ENCODE measurements at regions not wholly inside any gene's neighbourhood (a gene's known extent, or its start where the extent isn't known, plus 50 kb on each side); places are given as distances from the start of the nearest gene placed in this dataset.

GRCh38 chr10:55002420-55002819 is 201.4 kb upstream of the PCDH15 start:
- H2AFZ ChIP-seq (ENCODE audit: insufficient read depth, low read length, poor library complexity): no peak overlapping the region
- no peak overlapping the region for H4K91ac ChIP-seq (ENCODE audit: low read depth, low read length)
- no peak overlapping the region for H3K9ac ChIP-seq (ENCODE audit: low read length)
- no peak for DNase-seq
- no peak overlapping the region for H2BK5ac ChIP-seq (ENCODE audit: low read depth, low read length, poor library complexity)
- H3K27me3 ChIP-seq (ENCODE audit: insufficient read depth, low read length): no peaks in the 10 kb centered on the region
- H3K4me3 ChIP-seq (ENCODE audit: low read depth, low read length): no peak overlapping the region
- H3K27ac ChIP-seq (ENCODE audit: low read depth, low read length): no peak overlapping the region
- no peak overlapping the region for H2BK120ac ChIP-seq (ENCODE audit: insufficient read depth, low read length, poor library complexity)
- H3K79me2 ChIP-seq (ENCODE audit: control insufficient read depth, insufficient read depth, low read length, poor library complexity): no peaks in the 10 kb centered on the region
- H2AK5ac ChIP-seq (ENCODE audit: low read length): no peak overlapping the region
- no peak overlapping the region for H3K14ac ChIP-seq (ENCODE audit: low read length)
- H2BK12ac ChIP-seq (ENCODE audit: low read length): no peak overlapping the region
- H4K12ac ChIP-seq (ENCODE audit: low read depth, low read length): no peak overlapping the region
- no peaks in the 10 kb centered on the region for H3K4me1 ChIP-seq (ENCODE audit: control insufficient read depth in 1 of 2, insufficient read depth in 2 of 2, low read length in 2 of 2)
- H3K18ac ChIP-seq (ENCODE audit: low read length): no peak overlapping the region
- no peak overlapping the region for H3K4me2 ChIP-seq (ENCODE audit: low read length)
- peaks cover 5% of the 10 kb centered on the region for H3K9me3 ChIP-seq (ENCODE audit: insufficient read depth, low read depth, low read length)
- H3K23ac ChIP-seq (ENCODE audit: low read length): no peak overlapping the region
- no peaks in the 10 kb centered on the region for H3K79me1 ChIP-seq (ENCODE audit: low read length)
- no peaks in the 10 kb centered on the region for H3K36me3 ChIP-seq (ENCODE audit: control insufficient read depth in 1 of 2, insufficient read depth in 2 of 2, low read length in 2 of 2)
- H4K8ac ChIP-seq (ENCODE audit: low read depth, low read length): no peak overlapping the region
- no peak overlapping the region for H3K4ac ChIP-seq (ENCODE audit: low read depth, low read length)

- no peaks in the 10 kb centered on the region for H3K79me1 ChIP-seq (ENCODE audit: low read length)
- no peak overlapping the region for H4K8ac ChIP-seq (ENCODE audit: low read depth, low read length)
- H3K27me3 ChIP-seq (ENCODE audit: insufficient read depth, low read length): no peaks in the 10 kb centered on the region
- no peak overlapping the region for H2AK5ac ChIP-seq (ENCODE audit: low read length)
- no peak overlapping the region for H2AFZ ChIP-seq (ENCODE audit: insufficient read depth, low read length, poor library complexity)
- no peak overlapping the region for H3K23ac ChIP-seq (ENCODE audit: low read length)
- no peak overlapping the region for H4K12ac ChIP-seq (ENCODE audit: low read depth, low read length)
- H3K9me3 ChIP-seq (ENCODE audit: insufficient read depth, low read depth, low read length): peaks cover 5% of the 10 kb centered on the region
- H2BK12ac ChIP-seq (ENCODE audit: low read length): no peak overlapping the region
- DNase-seq: no peak
- no peak overlapping the region for H4K91ac ChIP-seq (ENCODE audit: low read depth, low read length)
- H3K4me3 ChIP-seq (ENCODE audit: low read depth, low read length): no peak overlapping the region
- WGBS (ENCODE audit: extremely low coverage, insufficient coverage, insufficient read length): no CpG with 5 or more reads among the region's 1 CpG
- H3K36me3 ChIP-seq (ENCODE audit: control insufficient read depth in 1 of 2, insufficient read depth in 2 of 2, low read length in 2 of 2): no peaks in the 10 kb centered on the region
- H3K79me2 ChIP-seq (ENCODE audit: control insufficient read depth, insufficient read depth, low read length, poor library complexity): no peaks in the 10 kb centered on the region
- H3K4me2 ChIP-seq (ENCODE audit: low read length): no peak overlapping the region
- no peak overlapping the region for H3K27ac ChIP-seq (ENCODE audit: low read depth, low read length)
- H3K14ac ChIP-seq (ENCODE audit: low read length): no peak overlapping the region
- H3K4ac ChIP-seq (ENCODE audit: low read depth, low read length): no peak overlapping the region
- no peak overlapping the region for H3K18ac ChIP-seq (ENCODE audit: low read length)
- H2BK5ac ChIP-seq (ENCODE audit: low read depth, low read length, poor library complexity): no peak overlapping the region
- no peak overlapping the region for H2BK120ac ChIP-seq (ENCODE audit: insufficient read depth, low read length, poor library complexity)
- no peak overlapping the region for H3K9ac ChIP-seq (ENCODE audit: low read length)
- no peaks in the 10 kb centered on the region for H3K4me1 ChIP-seq (ENCODE audit: control insufficient read depth in 1 of 2, insufficient read depth in 2 of 2, low read length in 2 of 2)
These were observed 200.4 kb upstream of the PCDH15 start for GRCh38 chr10:55001422-55001821.

GRCh38 chr10:54993148-54993547 is 192.1 kb upstream of the PCDH15 start:
- H2BK12ac ChIP-seq (ENCODE audit: low read length): no peak overlapping the region
- no peak overlapping the region for H4K12ac ChIP-seq (ENCODE audit: low read depth, low read length)
- H3K18ac ChIP-seq (ENCODE audit: low read length): no peak overlapping the region
- H3K4me3 ChIP-seq (ENCODE audit: low read depth, low read length): no peak overlapping the region
- no peaks in the 10 kb centered on the region for H3K79me2 ChIP-seq (ENCODE audit: control insufficient read depth, insufficient read depth, low read length, poor library complexity)
- H3K14ac ChIP-seq (ENCODE audit: low read length): no peak overlapping the region
- no peak overlapping the region for H2AFZ ChIP-seq (ENCODE audit: insufficient read depth, low read length, poor library complexity)
- no peak overlapping the region for H3K23ac ChIP-seq (ENCODE audit: low read length)
- H4K91ac ChIP-seq (ENCODE audit: low read depth, low read length): no peak overlapping the region
- no peak overlapping the region for H3K4ac ChIP-seq (ENCODE audit: low read depth, low read length)
- H3K9me3 ChIP-seq (ENCODE audit: insufficient read depth, low read depth, low read length): peaks cover 2% of the 10 kb centered on the region
- H3K9ac ChIP-seq (ENCODE audit: low read length): no peak overlapping the region
- no peaks in the 10 kb centered on the region for H3K27me3 ChIP-seq (ENCODE audit: insufficient read depth, low read length)
- no peak overlapping the region for H2AK5ac ChIP-seq (ENCODE audit: low read length)
- no peak overlapping the region for H2BK120ac ChIP-seq (ENCODE audit: insufficient read depth, low read length, poor library complexity)
- no peak for DNase-seq
- no peak overlapping the region for H4K8ac ChIP-seq (ENCODE audit: low read depth, low read length)
- no peak overlapping the region for H3K4me2 ChIP-seq (ENCODE audit: low read length)
- H3K27ac ChIP-seq (ENCODE audit: low read depth, low read length): no peak overlapping the region
- no peaks in the 10 kb centered on the region for H3K36me3 ChIP-seq (ENCODE audit: control insufficient read depth in 1 of 2, insufficient read depth in 2 of 2, low read length in 2 of 2)
- no CpG with 5 or more reads among the region's 2 CpGs for WGBS (ENCODE audit: extremely low coverage, insufficient coverage, insufficient read length)
- H2BK5ac ChIP-seq (ENCODE audit: low read depth, low read length, poor library complexity): no peak overlapping the region
- no peaks in the 10 kb centered on the region for H3K4me1 ChIP-seq (ENCODE audit: control insufficient read depth in 1 of 2, insufficient read depth in 2 of 2, low read length in 2 of 2)
- H3K79me1 ChIP-seq (ENCODE audit: low read length): no peaks in the 10 kb centered on the region

- no peak overlapping the region for H4K91ac ChIP-seq (ENCODE audit: low read depth, low read length)
- H3K9ac ChIP-seq (ENCODE audit: low read length): no peak overlapping the region
- H3K36me3 ChIP-seq (ENCODE audit: control insufficient read depth in 1 of 2, insufficient read depth in 2 of 2, low read length in 2 of 2): no peaks in the 10 kb centered on the region
- WGBS (ENCODE audit: extremely low coverage, insufficient coverage, insufficient read length): no CpG with 5 or more reads among the region's 1 CpG
- peaks cover 2% of the 10 kb centered on the region for H3K9me3 ChIP-seq (ENCODE audit: insufficient read depth, low read depth, low read length)
- no peak overlapping the region for H3K4me3 ChIP-seq (ENCODE audit: low read depth, low read length)
- H3K79me1 ChIP-seq (ENCODE audit: low read length): no peaks in the 10 kb centered on the region
- H3K18ac ChIP-seq (ENCODE audit: low read length): no peak overlapping the region
- H3K27ac ChIP-seq (ENCODE audit: low read depth, low read length): no peak overlapping the region
- H4K12ac ChIP-seq (ENCODE audit: low read depth, low read length): no peak overlapping the region
- no peak overlapping the region for H4K8ac ChIP-seq (ENCODE audit: low read depth, low read length)
- H3K4ac ChIP-seq (ENCODE audit: low read depth, low read length): no peak overlapping the region
- H2BK5ac ChIP-seq (ENCODE audit: low read depth, low read length, poor library complexity): no peak overlapping the region
- H2AK5ac ChIP-seq (ENCODE audit: low read length): no peak overlapping the region
- no peaks in the 10 kb centered on the region for H3K4me1 ChIP-seq (ENCODE audit: control insufficient read depth in 1 of 2, insufficient read depth in 2 of 2, low read length in 2 of 2)
- no peaks in the 10 kb centered on the region for H3K27me3 ChIP-seq (ENCODE audit: insufficient read depth, low read length)
- no peak overlapping the region for H3K4me2 ChIP-seq (ENCODE audit: low read length)
- no peak overlapping the region for H3K23ac ChIP-seq (ENCODE audit: low read length)
- H3K14ac ChIP-seq (ENCODE audit: low read length): no peak overlapping the region
- H3K79me2 ChIP-seq (ENCODE audit: control insufficient read depth, insufficient read depth, low read length, poor library complexity): no peaks in the 10 kb centered on the region
- no peak overlapping the region for H2BK12ac ChIP-seq (ENCODE audit: low read length)
- no peak overlapping the region for H2AFZ ChIP-seq (ENCODE audit: insufficient read depth, low read length, poor library complexity)
- peak in 1 of 2 donors; percentile 38 for DNase-seq
- no peak overlapping the region for H2BK120ac ChIP-seq (ENCODE audit: insufficient read depth, low read length, poor library complexity)
These were observed 184.7 kb upstream of the PCDH15 start for GRCh38 chr10:54985732-54986131.

- H3K4me1 ChIP-seq (ENCODE audit: control insufficient read depth in 1 of 2, insufficient read depth in 2 of 2, low read length in 2 of 2): no peaks in the 10 kb centered on the region
- no peak overlapping the region for H2AK5ac ChIP-seq (ENCODE audit: low read length)
- H3K79me1 ChIP-seq (ENCODE audit: low read length): no peaks in the 10 kb centered on the region
These were observed 182.2 kb upstream of the PCDH15 start for GRCh38 chr10:54983255-54983654.

More at GRCh38 chr10:54983255-54983654, 182.2 kb upstream of the PCDH15 start:
- Histone ChIP-seq H4K12ac (ENCODE audit: low read depth, low read length) (no peak overlapping the region), H2BK5ac (ENCODE audit: low read depth, low read length, poor library complexity) (no peak overlapping the region), H3K9me3 (ENCODE audit: insufficient read depth, low read depth, low read length) (no peaks in the 10 kb centered on the region), H3K36me3 (ENCODE audit: control insufficient read depth in 1 of 2, insufficient read depth in 2 of 2, low read length in 2 of 2) (no peaks in the 10 kb centered on the region), H2BK12ac (ENCODE audit: low read length) (no peak overlapping the region), H3K18ac (ENCODE audit: low read length) (no peak overlapping the region), H4K91ac (ENCODE audit: low read depth, low read length) (no peak overlapping the region), H4K8ac (ENCODE audit: low read depth, low read length) (no peak overlapping the region), H3K4ac (ENCODE audit: low read depth, low read length) (no peak overlapping the region), H3K4me3 (ENCODE audit: low read depth, low read length) (no peak overlapping the region), H3K4me2 (ENCODE audit: low read length) (no peak overlapping the region), H3K23ac (ENCODE audit: low read length) (no peak overlapping the region), H2BK120ac (ENCODE audit: insufficient read depth, low read length, poor library complexity) (no peak overlapping the region), H3K9ac (ENCODE audit: low read length) (no peak overlapping the region), H3K27ac (ENCODE audit: low read depth, low read length) (no peak overlapping the region), H3K79me2 (ENCODE audit: control insufficient read depth, insufficient read depth, low read length, poor library complexity) (no peaks in the 10 kb centered on the region), H3K14ac (ENCODE audit: low read length) (no peak overlapping the region), H3K27me3 (ENCODE audit: insufficient read depth, low read length) (no peaks in the 10 kb centered on the region), H2AFZ (ENCODE audit: insufficient read depth, low read length, poor library complexity) (no peak overlapping the region)
- DNase-seq: no peak

Data from trophoblast cell (in vitro differentiated cells and primary cell).